MM.1S (cell line): ENCODE measurements at regions not wholly inside any gene's neighbourhood (a gene's known extent, or its start where the extent isn't known, plus 50 kb on each side); places are given as distances from the start of the nearest gene placed in this dataset.

Source experiments
- DNase-seq: peaks from one replicate; pipeline ENCODE4 v3.0.0-alpha.2; 2015
- H2AFZ ChIP-seq: fragments of 300-600 bp; sonication (generic); 2 replicates; pipeline ENCODE4 v1.6.0; 2016; ENCODE audit warnings: antibody characterized with exemption, low read length
- H3F3A ChIP-seq: fragments of 300-600 bp; sonication (generic); 2 replicates; pipeline ENCODE4 v1.6.1; 2016; ENCODE audit warnings: mild to moderate bottlenecking, antibody characterized with exemption, low read length, moderate library complexity, mixed read lengths; ENCODE audit not compliant: insufficient read depth
- H3K27ac ChIP-seq: fragments of 300-600 bp; sonication (generic); 2 replicates; pipeline ENCODE4 v1.5.1; 2016; ENCODE audit warnings: mild to moderate bottlenecking, low read length
- H3K27me3 ChIP-seq: fragments of 300-600 bp; sonication (generic); replicated peaks from 2 replicates; pipeline ENCODE4 v1.6.0; 2016; ENCODE audit warnings: low read length; ENCODE audit not compliant: insufficient read depth
- H3K36me3 ChIP-seq: fragments of 300-600 bp; sonication (generic); replicated peaks from 2 replicates; pipeline ENCODE4 v1.6.1; 2016; ENCODE audit warnings: mild to moderate bottlenecking, low read length, mixed read lengths; ENCODE audit not compliant: insufficient read depth
- H3K4me1 ChIP-seq: fragments of 300-600 bp; sonication (generic); 2 replicates; pipeline ENCODE4 v1.6.1; 2016; ENCODE audit warnings: low read length, mixed read lengths
- H3K4me2 ChIP-seq: fragments of 300-600 bp; sonication (generic); 2 replicates; pipeline ENCODE4 v1.6.0; 2016; ENCODE audit warnings: low read depth, low read length
- H3K4me3 ChIP-seq: fragments of 300-600 bp; sonication (generic); 2 replicates; pipeline ENCODE4 v1.5.1; 2016; ENCODE audit warnings: low read length, mixed read lengths
- H3K79me2 ChIP-seq: fragments of 300-600 bp; sonication (generic); 2 replicates; pipeline ENCODE4 v1.6.1; 2016; ENCODE audit warnings: mixed run types, low read length, mixed read lengths
- H3K9ac ChIP-seq: fragments of 300-600 bp; sonication (generic); 2 replicates; pipeline ENCODE4 v1.6.1; 2016; ENCODE audit warnings: low read length, mixed read lengths
- H3K9me2 ChIP-seq: fragments of 300-600 bp; sonication (generic); replicated peaks from 2 replicates; pipeline ENCODE4 v1.6.1; 2016; ENCODE audit warnings: mild to moderate bottlenecking, low read length, mixed read lengths; ENCODE audit not compliant: insufficient read depth
- H3K9me3 ChIP-seq: fragments of 300-600 bp; sonication (generic); replicated peaks from 2 replicates; pipeline ENCODE4 v1.6.1; 2016; ENCODE audit warnings: mild to moderate bottlenecking, low read length, mixed read lengths; ENCODE audit not compliant: insufficient read depth
- H4K20me1 ChIP-seq: fragments of 300-600 bp; sonication (generic); 2 replicates; pipeline ENCODE4 v1.6.1; 2016; ENCODE audit warnings: mild to moderate bottlenecking, low read length, moderate library complexity, mixed read lengths; ENCODE audit not compliant: insufficient read depth
- EZH2 ChIP-seq: fragments of 300-600 bp; sonication (generic); optimal IDR thresholded peaks from 2 replicates; pipeline ENCODE3; 2017; ENCODE audit warnings: low read depth, mild to moderate bottlenecking, antibody characterized with exemption, low read length, mixed read lengths
- EZH2phosphoT487 ChIP-seq: fragments of 300-600 bp; sonication (generic); IDR thresholded peaks from 2 replicates; pipeline ENCODE4 v1.6.1; 2018; ENCODE audit warnings: antibody characterized with exemption, low read length
- TF ChIP-seq, protein P1 (sequence below): fragments of 300-600 bp; sonication (generic); IDR thresholded peaks from 2 replicates; pipeline ENCODE4 v1.5.1; 2016; ENCODE audit warnings: antibody characterized with exemption, low read length, mixed read lengths

DNA sequence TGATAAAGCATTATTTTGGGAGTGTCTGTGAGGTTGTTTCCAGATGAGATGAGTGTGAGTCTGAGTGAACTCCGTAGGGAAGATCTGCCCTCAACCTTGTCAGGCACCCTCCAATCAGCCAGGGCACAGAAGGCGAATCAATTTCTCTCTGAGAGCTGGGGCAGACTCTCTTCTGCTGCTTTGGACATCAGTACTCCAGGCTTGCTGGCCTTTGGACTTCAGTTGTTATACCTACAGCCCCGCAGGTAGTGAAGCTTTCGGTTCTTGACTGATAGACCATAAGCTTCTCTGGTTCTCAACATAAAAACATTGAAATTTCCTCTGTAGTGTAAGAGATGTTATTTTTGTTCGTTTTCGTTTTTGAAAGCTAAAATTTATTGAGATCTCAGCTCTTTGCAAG lies 71.4 kb downstream of the MAFB start:
- Histone ChIP-seq H2AFZ (no peak overlapping the region), H3K4me3 (no peak overlapping the region), H3K9me3 (no peaks in the 10 kb centered on the region), H3K9me2 (no peaks in the 10 kb centered on the region), H3K27me3 (no peaks in the 10 kb centered on the region), H3K36me3 (no peaks in the 10 kb centered on the region), H3K79me2 (no peaks in the 10 kb centered on the region), H3K4me1 (no peaks in the 10 kb centered on the region), H3K9ac (no peak overlapping the region), H4K20me1 (no peaks in the 10 kb centered on the region), H3K27ac (no peak overlapping the region), H3K4me2 (no peak overlapping the region), H3F3A (no peaks in the 10 kb centered on the region)
- DNase-seq = no peak
- TF ChIP-seq EZH2phosphoT487 = no peak
- TF ChIP-seq EZH2 = no peak
- TF ChIP-seq, protein P1, sequence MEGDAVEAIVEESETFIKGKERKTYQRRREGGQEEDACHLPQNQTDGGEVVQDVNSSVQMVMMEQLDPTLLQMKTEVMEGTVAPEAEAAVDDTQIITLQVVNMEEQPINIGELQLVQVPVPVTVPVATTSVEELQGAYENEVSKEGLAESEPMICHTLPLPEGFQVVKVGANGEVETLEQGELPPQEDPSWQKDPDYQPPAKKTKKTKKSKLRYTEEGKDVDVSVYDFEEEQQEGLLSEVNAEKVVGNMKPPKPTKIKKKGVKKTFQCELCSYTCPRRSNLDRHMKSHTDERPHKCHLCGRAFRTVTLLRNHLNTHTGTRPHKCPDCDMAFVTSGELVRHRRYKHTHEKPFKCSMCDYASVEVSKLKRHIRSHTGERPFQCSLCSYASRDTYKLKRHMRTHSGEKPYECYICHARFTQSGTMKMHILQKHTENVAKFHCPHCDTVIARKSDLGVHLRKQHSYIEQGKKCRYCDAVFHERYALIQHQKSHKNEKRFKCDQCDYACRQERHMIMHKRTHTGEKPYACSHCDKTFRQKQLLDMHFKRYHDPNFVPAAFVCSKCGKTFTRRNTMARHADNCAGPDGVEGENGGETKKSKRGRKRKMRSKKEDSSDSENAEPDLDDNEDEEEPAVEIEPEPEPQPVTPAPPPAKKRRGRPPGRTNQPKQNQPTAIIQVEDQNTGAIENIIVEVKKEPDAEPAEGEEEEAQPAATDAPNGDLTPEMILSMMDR = no peak

- H3K27ac ChIP-seq = no peak overlapping the region
- no peaks in the 10 kb centered on the region for H4K20me1 ChIP-seq
- DNase-seq = no peak
- H3K27me3 ChIP-seq = no peaks in the 10 kb centered on the region
- no peak for TF ChIP-seq EZH2phosphoT487
- no peak for TF ChIP-seq EZH2
- TF ChIP-seq, protein P1 = no peak
- no peak overlapping the region for H2AFZ ChIP-seq
- no peaks in the 10 kb centered on the region for H3K9me2 ChIP-seq
- no peaks in the 10 kb centered on the region for H3K9me3 ChIP-seq
- H3K9ac ChIP-seq = no peak overlapping the region
- H3F3A ChIP-seq = no peaks in the 10 kb centered on the region
- H3K79me2 ChIP-seq = no peaks in the 10 kb centered on the region
- no peaks in the 10 kb centered on the region for H3K4me1 ChIP-seq
- H3K4me3 ChIP-seq = no peak overlapping the region
- H3K36me3 ChIP-seq = no peaks in the 10 kb centered on the region
- no peak overlapping the region for H3K4me2 ChIP-seq
Measured at GRCh38 chr20:40612837-40613236, 76.2 kb downstream of the MAFB start.

DNA sequence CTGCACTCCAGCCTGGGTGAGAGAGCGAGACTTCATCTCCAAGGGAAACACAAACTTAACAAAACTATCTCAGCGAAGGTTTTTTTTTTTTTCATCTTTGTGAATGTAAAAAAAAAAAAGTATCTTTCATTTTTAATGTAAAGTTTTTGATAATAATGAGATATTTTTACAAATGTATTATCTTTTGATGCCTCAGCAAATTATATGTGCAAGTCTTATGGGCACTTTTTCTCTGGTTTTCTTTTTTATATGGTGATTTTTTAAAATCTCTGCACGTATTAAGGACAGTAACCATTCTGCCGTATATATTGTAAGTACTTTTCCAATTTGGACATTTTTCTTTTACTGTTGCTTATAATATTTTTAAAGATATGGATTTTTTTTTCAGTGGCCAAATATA lies 76.8 kb downstream of the MAFB start:
- Histone ChIP-seq H3K36me3 (no peaks in the 10 kb centered on the region), H3K9me3 (no peaks in the 10 kb centered on the region), H3K4me2 (no peak overlapping the region), H4K20me1 (no peaks in the 10 kb centered on the region), H3F3A (no peaks in the 10 kb centered on the region), H3K9ac (no peak overlapping the region), H3K79me2 (no peaks in the 10 kb centered on the region), H3K9me2 (no peaks in the 10 kb centered on the region), H3K4me3 (no peak overlapping the region), H3K27me3 (no peaks in the 10 kb centered on the region), H2AFZ (no peak overlapping the region), H3K4me1 (no peaks in the 10 kb centered on the region), H3K27ac (no peak overlapping the region)
- DNase-seq = no peak
- TF ChIP-seq EZH2phosphoT487 (no peak), EZH2 (no peak)
- TF ChIP-seq, protein P1 = no peak
